ENCODE measurements at regions not wholly inside any gene's neighbourhood (a gene's known extent, or its start where the extent isn't known, plus 50 kb on each side); places are given as distances from the start of the nearest gene placed in this dataset.

DNA sequence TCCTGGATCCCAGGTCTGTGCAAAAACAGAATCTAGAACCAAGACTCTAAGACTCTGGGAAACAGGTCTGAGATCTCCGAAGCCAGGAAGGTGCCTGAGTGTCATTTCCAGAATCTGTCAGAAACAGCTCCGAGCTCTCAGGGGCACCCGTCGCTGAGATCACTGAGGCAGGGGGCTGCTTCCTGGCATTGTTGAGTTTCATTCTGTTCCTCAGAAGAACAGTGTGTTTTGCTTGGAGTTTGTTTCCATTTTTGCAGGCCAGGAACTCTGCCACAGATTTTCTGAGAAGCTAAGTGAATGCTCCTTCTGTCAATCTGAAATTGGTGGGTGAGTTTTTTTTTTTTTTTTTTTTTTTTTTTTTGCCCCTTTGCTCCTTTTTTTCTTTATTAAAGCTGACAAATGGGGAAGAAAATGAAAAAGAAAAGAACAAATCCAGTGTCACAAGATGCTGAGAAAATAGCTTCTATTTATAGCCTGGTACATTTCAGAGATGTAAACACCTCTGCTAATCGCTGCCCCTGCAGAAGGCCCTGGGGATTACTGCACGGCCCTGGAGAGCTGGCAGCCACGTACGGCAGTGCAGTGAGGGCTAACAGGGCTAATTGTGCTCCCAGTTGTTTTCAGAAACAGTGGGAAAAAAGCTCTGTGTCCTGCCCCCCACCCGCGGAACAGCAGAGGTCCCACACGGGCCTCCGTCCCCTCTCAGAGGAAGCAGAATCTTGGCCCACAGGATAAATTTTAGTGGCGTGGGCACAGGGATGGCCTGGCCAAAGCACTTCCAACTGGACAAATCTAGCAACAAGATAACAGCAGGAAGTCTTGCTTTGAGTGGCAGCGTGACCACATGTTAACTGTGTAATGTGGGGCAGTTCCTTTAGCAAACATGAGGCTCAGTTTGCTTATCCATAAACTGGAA lies 237.6 kb upstream of the IRS2 start:
- H3K27ac ChIP-seq (ENCODE audit: low read depth, low read length) = no peak overlapping the region
- TF ChIP-seq, protein P1, sequence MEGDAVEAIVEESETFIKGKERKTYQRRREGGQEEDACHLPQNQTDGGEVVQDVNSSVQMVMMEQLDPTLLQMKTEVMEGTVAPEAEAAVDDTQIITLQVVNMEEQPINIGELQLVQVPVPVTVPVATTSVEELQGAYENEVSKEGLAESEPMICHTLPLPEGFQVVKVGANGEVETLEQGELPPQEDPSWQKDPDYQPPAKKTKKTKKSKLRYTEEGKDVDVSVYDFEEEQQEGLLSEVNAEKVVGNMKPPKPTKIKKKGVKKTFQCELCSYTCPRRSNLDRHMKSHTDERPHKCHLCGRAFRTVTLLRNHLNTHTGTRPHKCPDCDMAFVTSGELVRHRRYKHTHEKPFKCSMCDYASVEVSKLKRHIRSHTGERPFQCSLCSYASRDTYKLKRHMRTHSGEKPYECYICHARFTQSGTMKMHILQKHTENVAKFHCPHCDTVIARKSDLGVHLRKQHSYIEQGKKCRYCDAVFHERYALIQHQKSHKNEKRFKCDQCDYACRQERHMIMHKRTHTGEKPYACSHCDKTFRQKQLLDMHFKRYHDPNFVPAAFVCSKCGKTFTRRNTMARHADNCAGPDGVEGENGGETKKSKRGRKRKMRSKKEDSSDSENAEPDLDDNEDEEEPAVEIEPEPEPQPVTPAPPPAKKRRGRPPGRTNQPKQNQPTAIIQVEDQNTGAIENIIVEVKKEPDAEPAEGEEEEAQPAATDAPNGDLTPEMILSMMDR (IDR thresholded peaks at IDR 0.05; ENCODE audit: extremely low read depth, low read depth, low read length) = no peak
- H3K4me1 ChIP-seq (ENCODE audit: insufficient read depth, low read length) = peaks cover 5% of the 10 kb centered on the region
- no peaks in the 10 kb centered on the region for H4K20me1 ChIP-seq (ENCODE audit: insufficient read depth, low read length)
- H3K36me3 ChIP-seq (ENCODE audit: insufficient read depth, low read length) = no peaks in the 10 kb centered on the region
- peak overlapping the region; percentile 44 for H3K4me2 ChIP-seq (ENCODE audit: insufficient read depth, low read length)
- H3K9me3 ChIP-seq (ENCODE audit: low read depth, low read length) = no peaks in the 10 kb centered on the region
- no peaks in the 10 kb centered on the region for H3K79me2 ChIP-seq (ENCODE audit: insufficient read depth, low read length)
- H2AFZ ChIP-seq (ENCODE audit: low read length) = peak overlapping the region; percentile 75
- peak overlapping the region; percentile 25 for H3K4me3 ChIP-seq (ENCODE audit: insufficient read depth, low read length)
- DNase-seq (ENCODE audit: insufficient read length, low spot score, missing footprints) = peak; percentile 49
- no peaks in the 10 kb centered on the region for H3K27me3 ChIP-seq (ENCODE audit: insufficient read depth, low read length)

DNA sequence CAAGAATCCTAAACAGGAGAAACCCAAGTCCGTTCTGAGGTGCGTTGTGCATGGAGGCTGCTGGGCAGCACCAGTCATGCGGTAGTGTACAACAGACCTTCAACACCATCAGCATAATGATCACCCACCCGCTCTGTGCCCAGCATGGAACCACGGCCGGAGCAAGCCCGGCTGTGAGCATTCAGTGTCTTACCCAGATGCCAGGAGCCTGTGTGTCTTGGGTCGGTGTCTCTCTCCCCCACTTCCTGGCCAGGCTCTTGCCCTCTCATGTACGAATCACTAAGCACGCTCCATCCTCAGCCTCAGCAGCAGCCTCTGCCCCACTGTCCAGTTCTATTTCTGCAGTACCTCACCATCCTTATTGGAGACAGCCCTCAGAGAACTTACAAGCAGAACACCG lies 231.6 kb upstream of the IRS2 start:
- Histone ChIP-seq H3K4me3 (ENCODE audit: insufficient read depth, low read length) (no peak overlapping the region), H3K36me3 (ENCODE audit: insufficient read depth, low read length) (no peaks in the 10 kb centered on the region), H3K9me3 (ENCODE audit: low read depth, low read length) (no peaks in the 10 kb centered on the region), H3K4me1 (ENCODE audit: insufficient read depth, low read length) (peaks cover 21% of the 10 kb centered on the region), H2AFZ (ENCODE audit: low read length) (peak overlapping the region; percentile 43), H3K27ac (ENCODE audit: low read depth, low read length) (peak overlapping the region; percentile 58), H3K4me2 (ENCODE audit: insufficient read depth, low read length) (peak overlapping the region; percentile 56), H3K79me2 (ENCODE audit: insufficient read depth, low read length) (no peaks in the 10 kb centered on the region), H3K27me3 (ENCODE audit: insufficient read depth, low read length) (no peaks in the 10 kb centered on the region), H4K20me1 (ENCODE audit: insufficient read depth, low read length) (no peaks in the 10 kb centered on the region)
- DNase-seq (ENCODE audit: insufficient read length, low spot score, missing footprints) = no peak
- TF ChIP-seq, protein P1 (IDR thresholded peaks at IDR 0.05; ENCODE audit: extremely low read depth, low read depth, low read length) = no peak

DNA sequence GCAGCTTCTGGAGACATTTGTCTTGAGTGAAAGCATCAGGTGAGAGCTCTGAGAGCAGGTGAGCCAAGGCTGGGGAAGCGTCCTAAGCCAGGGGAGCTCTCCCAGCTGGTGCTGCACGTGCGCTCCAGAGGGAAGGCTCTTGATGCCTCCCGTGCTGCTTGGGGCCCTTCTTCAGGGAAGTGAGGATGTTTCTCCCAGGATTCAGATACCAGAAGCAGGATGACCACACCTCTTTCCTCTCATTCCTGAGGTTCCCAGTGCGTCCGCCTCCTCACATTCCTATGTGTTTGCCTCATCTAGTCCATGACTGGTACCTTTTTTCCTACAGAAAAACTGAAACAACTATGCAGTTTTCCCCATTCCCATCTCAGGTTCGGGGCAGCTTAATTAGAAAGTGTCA lies 231.0 kb upstream of the IRS2 start:
- Histone ChIP-seq H3K27ac (ENCODE audit: low read depth, low read length) (peak overlapping the region; percentile 62), H3K4me3 (ENCODE audit: insufficient read depth, low read length) (no peak overlapping the region), H3K27me3 (ENCODE audit: insufficient read depth, low read length) (no peaks in the 10 kb centered on the region), H3K4me2 (ENCODE audit: insufficient read depth, low read length) (peak overlapping the region; percentile 56), H3K36me3 (ENCODE audit: insufficient read depth, low read length) (no peaks in the 10 kb centered on the region), H3K79me2 (ENCODE audit: insufficient read depth, low read length) (no peaks in the 10 kb centered on the region), H2AFZ (ENCODE audit: low read length) (peak overlapping the region; percentile 43), H3K4me1 (ENCODE audit: insufficient read depth, low read length) (peaks cover 27% of the 10 kb centered on the region), H4K20me1 (ENCODE audit: insufficient read depth, low read length) (no peaks in the 10 kb centered on the region), H3K9me3 (ENCODE audit: low read depth, low read length) (no peaks in the 10 kb centered on the region)
- TF ChIP-seq, protein P1 (IDR thresholded peaks at IDR 0.05; ENCODE audit: extremely low read depth, low read depth, low read length) = no peak
- peak; percentile 85 for DNase-seq (ENCODE audit: insufficient read length, low spot score, missing footprints)

DNA sequence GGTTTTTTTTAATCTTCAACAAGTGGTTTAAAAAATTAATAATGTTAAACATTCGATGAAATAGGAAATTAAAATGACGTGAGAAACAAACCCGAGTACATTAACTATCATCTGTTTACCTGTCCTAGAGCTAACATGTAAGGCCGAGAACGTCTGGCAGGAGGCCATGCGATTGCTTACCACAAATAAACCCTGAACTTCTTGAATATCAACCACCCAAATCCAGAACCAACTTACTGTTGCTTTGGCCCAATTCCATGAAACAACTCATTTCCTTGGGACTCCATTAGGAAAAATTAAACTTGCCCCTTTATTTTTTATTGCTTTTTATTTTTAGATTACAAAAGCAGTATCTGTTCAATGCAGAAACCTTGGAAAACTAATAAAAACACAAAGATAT lies 228.9 kb upstream of the IRS2 start:
- DNase-seq (ENCODE audit: insufficient read length, low spot score, missing footprints) = no peak
- Histone ChIP-seq H3K4me2 (ENCODE audit: insufficient read depth, low read length) (no peak overlapping the region), H3K79me2 (ENCODE audit: insufficient read depth, low read length) (no peaks in the 10 kb centered on the region), H3K36me3 (ENCODE audit: insufficient read depth, low read length) (no peaks in the 10 kb centered on the region), H3K27me3 (ENCODE audit: insufficient read depth, low read length) (no peaks in the 10 kb centered on the region), H2AFZ (ENCODE audit: low read length) (no peak overlapping the region), H3K9me3 (ENCODE audit: low read depth, low read length) (no peaks in the 10 kb centered on the region), H4K20me1 (ENCODE audit: insufficient read depth, low read length) (no peaks in the 10 kb centered on the region), H3K4me3 (ENCODE audit: insufficient read depth, low read length) (no peak overlapping the region), H3K4me1 (ENCODE audit: insufficient read depth, low read length) (peaks cover 38% of the 10 kb centered on the region), H3K27ac (ENCODE audit: low read depth, low read length) (no peak overlapping the region)
- TF ChIP-seq, protein P1 (IDR thresholded peaks at IDR 0.05; ENCODE audit: extremely low read depth, low read depth, low read length) = no peak
